ENCODE measurements at regions not wholly inside any gene's neighbourhood (a gene's known extent, or its start where the extent isn't known, plus 50 kb on each side); places are given as distances from the start of the nearest gene placed in this dataset.

DNA sequence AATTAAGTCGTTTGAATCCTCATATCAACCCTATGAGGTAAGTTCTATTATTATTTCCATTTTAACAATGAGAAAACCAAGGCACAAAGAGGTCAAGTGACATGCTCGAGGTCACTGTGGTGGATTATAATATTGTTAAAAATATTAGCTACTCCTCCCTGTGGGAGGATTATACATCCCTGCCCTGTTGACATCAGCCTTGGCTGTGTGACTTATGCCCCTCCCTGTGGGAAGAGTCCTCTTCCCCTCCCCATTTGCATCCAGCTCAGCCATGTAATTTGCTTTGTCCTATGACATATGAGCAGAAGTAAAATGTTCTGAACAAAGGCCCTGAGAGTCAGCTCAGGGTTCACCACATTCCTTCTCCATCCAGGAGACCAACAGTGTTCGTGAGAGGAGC, 152.7 kb upstream of the ZIC3 start:
- TF ChIP-seq, protein P1, sequence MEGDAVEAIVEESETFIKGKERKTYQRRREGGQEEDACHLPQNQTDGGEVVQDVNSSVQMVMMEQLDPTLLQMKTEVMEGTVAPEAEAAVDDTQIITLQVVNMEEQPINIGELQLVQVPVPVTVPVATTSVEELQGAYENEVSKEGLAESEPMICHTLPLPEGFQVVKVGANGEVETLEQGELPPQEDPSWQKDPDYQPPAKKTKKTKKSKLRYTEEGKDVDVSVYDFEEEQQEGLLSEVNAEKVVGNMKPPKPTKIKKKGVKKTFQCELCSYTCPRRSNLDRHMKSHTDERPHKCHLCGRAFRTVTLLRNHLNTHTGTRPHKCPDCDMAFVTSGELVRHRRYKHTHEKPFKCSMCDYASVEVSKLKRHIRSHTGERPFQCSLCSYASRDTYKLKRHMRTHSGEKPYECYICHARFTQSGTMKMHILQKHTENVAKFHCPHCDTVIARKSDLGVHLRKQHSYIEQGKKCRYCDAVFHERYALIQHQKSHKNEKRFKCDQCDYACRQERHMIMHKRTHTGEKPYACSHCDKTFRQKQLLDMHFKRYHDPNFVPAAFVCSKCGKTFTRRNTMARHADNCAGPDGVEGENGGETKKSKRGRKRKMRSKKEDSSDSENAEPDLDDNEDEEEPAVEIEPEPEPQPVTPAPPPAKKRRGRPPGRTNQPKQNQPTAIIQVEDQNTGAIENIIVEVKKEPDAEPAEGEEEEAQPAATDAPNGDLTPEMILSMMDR (IDR thresholded peaks at IDR 0.05; ENCODE audit: low read depth, low read length, missing control alignments) = no peak
- no peak overlapping the region for H3K4me3 ChIP-seq (replicated peaks; ENCODE audit: low read depth, low read length)
- DNase-seq (ENCODE audit: extremely low read depth, low read depth) = no peak

DNA sequence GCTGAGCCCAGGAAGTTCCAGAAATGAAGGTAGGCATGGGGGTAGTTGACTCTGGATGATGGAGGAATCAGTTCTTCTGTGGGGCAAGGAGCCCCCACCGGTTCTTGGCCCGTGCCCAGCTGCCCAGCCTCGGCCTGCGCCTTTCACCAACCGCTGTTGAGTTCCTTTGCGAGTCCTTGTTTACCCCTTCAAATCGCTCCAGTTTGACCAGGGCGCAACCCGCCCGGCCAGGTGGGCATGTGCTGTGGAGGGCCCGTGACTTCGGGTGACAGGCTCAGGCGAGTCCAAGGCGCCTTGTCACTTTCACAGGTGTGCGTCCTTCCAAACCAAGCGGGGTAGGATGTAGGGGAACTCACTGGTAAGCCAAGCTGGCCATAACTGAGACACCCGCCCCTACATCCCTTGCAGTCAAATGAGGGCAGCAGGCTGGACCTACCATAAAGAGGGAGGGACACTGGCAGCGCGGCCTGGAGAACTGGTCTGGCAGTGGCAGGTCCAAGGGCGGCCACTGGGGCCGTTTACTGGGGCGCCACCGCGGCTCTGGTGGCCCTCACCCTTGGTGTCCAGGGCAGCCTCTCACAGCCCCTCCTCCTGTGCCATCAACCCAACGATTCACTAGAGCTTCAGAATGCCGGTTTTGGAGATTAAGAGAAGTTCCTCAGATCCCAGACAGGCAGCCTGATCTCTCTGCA, 160.3 kb upstream of the ZIC3 start:
- H3K4me3 ChIP-seq (replicated peaks; ENCODE audit: low read depth, low read length) = no peak overlapping the region
- TF ChIP-seq, protein P1 (IDR thresholded peaks at IDR 0.05; ENCODE audit: low read depth, low read length, missing control alignments) = no peak
- DNase-seq (ENCODE audit: extremely low read depth, low read depth) = no peak

DNA sequence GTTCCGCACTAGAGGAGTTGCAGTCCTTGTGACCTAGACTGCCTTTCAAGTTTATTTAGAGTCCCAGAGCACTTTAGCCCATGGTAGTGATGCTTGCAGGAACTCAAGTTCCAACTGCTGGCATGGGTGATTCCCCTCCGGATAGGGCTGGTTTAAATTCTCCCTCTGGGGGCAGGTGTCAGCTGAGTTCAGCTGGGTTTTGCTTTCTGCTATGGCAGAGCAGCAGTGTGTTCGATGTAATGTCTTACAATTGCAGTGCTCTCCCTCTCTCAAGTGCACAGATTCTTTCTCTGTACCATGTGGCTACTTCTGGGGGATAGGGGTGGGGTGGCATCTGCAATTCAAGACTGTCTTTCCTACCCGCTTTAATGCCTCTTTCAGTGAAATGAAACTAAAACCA, 164.8 kb upstream of the ZIC3 start:
- TF ChIP-seq, protein P1 (IDR thresholded peaks at IDR 0.05; ENCODE audit: low read depth, low read length, missing control alignments) = no peak
- H3K4me3 ChIP-seq (replicated peaks; ENCODE audit: low read depth, low read length) = no peak overlapping the region
- DNase-seq (ENCODE audit: extremely low read depth, low read depth) = no peak

DNA sequence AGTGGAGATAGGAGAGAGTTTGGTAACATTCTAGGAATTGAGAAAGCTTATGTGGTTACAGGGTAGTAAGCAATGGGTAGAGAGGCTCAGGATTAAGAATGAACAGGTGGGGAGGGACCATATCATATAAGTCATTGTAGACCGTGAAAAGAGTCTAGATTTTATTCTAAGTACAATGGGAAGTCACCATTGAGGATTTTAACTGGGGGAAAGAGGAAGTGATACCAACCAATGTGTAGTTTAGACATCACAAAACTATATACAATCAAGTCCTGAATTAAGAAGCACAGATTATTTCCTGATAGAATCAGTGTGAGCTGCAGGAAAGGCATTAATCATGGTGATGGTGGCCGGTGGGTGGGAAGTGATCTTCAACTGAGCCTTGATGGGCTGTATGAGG, 178.3 kb upstream of the ZIC3 start:
- no peak for DNase-seq (ENCODE audit: extremely low read depth, low read depth)
- TF ChIP-seq, protein P1 (IDR thresholded peaks at IDR 0.05; ENCODE audit: low read depth, low read length, missing control alignments) = no peak
- H3K4me3 ChIP-seq (replicated peaks; ENCODE audit: low read depth, low read length) = no peak overlapping the region

DNA sequence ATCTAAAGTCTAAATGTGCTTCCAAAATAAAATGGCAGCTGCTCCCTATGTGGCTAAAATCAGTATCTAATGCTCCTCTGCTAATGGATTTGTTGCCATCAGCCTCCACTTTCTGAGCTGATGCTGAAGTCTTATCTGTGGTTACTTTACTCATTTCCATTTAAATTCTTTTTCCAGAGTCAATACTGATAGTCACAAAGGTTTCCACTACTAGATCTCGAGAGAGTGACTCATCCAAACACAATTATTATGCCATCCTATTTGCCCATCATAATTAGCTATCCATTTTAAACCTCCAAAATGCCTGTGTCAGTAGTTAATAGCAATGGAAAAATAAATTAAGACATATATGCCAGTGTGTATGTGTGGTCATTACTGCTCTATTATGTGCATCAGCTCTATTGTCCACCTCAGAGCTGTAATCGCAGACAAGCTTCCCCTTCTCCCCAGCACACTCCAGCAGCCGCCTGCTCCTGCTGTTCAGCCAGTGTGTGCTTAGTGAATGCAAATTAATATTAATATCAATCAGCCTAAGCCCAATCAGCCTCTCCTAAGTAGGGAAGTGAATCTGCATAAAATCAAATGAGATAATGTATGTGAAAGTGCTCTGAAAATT, 199.8 kb upstream of the ZIC3 start:
- TF ChIP-seq, protein P1 (IDR thresholded peaks at IDR 0.05; ENCODE audit: low read depth, low read length, missing control alignments) = no peak
- no peak overlapping the region for H3K4me3 ChIP-seq (replicated peaks; ENCODE audit: low read depth, low read length)
- DNase-seq (ENCODE audit: extremely low read depth, low read depth) = no peak

DNA sequence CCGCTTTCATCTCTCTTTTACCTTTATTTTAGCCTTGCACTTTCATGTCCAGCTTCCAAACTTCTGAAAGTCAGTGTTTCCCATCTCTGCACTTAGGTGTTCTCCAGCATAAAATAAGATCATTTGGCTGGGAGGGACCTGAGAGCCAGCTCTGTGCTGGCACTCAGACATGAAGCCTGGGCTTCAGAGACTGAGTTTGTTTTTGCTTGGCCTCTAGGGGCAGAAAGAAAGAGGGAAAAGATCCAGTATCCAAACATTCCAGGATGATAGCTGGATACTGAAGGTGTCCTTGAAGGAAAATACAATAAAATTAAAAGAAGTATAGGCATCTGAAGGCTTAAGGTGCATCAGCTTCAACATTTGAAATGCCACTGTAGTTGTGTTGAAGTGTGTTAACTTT, 202.4 kb upstream of the ZIC3 start:
- H3K4me3 ChIP-seq (replicated peaks; ENCODE audit: low read depth, low read length) = no peak overlapping the region
- TF ChIP-seq, protein P1 (IDR thresholded peaks at IDR 0.05; ENCODE audit: low read depth, low read length, missing control alignments) = no peak
- no peak for DNase-seq (ENCODE audit: extremely low read depth, low read depth)
